VCaP (cell line): ENCODE measurements at regions not wholly inside any gene's neighbourhood (a gene's known extent, or its start where the extent isn't known, plus 50 kb on each side); places are given as distances from the start of the nearest gene placed in this dataset.

Experiments
- H3K27ac ChIP-seq: fragments of 450-650 bp; 2 replicates; pipeline ENCODE4 v1.5.1; 2017
- TF ChIP-seq, protein P1 (sequence below): fragments of 450-650 bp; conservative IDR thresholded peaks from 2 replicates; pipeline ENCODE4 v1.5.1; 2017; ENCODE audit warnings: mild to moderate bottlenecking, moderate library complexity

DNA sequence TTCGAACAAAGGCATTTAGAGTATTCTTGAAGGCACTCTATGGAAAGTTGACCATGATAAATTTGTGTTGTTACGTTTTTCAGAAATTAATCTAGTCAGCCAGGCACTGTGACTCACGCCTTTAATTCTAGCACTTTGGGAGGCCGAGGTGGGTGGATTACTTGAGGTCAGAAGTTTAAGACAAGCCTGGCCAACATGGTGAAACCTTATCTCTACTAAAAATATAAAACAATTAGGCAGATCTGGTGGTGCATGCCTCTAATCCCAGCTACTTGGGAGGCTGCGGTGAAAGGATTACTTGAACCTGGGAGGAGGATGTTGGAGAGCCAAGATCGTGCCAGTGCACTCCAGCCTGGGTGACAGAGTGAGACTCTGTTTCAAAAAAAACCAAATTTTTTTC, 130.6 kb upstream of the BRINP3 start:
- TF ChIP-seq, protein P1, sequence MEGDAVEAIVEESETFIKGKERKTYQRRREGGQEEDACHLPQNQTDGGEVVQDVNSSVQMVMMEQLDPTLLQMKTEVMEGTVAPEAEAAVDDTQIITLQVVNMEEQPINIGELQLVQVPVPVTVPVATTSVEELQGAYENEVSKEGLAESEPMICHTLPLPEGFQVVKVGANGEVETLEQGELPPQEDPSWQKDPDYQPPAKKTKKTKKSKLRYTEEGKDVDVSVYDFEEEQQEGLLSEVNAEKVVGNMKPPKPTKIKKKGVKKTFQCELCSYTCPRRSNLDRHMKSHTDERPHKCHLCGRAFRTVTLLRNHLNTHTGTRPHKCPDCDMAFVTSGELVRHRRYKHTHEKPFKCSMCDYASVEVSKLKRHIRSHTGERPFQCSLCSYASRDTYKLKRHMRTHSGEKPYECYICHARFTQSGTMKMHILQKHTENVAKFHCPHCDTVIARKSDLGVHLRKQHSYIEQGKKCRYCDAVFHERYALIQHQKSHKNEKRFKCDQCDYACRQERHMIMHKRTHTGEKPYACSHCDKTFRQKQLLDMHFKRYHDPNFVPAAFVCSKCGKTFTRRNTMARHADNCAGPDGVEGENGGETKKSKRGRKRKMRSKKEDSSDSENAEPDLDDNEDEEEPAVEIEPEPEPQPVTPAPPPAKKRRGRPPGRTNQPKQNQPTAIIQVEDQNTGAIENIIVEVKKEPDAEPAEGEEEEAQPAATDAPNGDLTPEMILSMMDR: no peak
- H3K27ac ChIP-seq: no peak overlapping the region

DNA sequence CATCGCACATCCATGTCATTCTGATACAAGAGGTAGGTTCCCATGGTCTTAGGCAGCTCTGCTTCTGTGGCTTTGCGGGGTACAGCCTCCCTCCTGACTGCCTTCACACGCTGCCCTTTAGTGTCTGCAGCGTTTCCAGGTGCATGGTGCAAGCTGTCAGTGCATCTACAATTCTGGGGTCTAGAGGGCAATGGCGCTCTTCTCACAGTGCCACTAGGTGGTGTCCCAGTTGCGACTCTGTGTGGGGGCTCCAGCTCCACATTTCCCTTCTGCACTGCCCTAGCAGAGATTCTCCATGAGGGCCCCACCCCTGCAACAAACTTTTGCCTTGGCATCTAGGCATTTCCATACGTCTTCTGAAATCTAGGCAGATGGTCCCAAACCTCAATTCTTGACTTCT, 138.2 kb upstream of the BRINP3 start:
- TF ChIP-seq, protein P1: no peak
- no peak overlapping the region for H3K27ac ChIP-seq

DNA sequence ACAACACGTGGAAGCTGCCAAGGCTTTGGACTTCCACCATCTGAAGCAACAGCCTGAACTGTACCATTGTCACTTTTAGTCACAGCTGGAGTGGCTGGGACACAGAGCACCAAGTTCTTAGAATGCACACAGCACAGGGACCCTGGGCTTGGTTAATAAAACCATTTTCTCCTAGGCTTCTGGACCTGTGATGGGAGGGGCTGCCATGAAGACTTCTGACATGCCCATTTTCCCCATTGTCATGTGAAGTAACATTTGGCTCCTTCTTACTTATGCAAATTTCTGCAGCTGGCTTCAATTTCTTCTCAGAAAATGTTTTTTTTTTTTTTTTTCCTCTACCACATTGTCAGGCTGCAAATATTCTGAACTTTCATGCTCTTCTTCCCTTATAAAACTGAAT, 138.6 kb upstream of the BRINP3 start:
- TF ChIP-seq, protein P1: no peak
- no peak overlapping the region for H3K27ac ChIP-seq

DNA sequence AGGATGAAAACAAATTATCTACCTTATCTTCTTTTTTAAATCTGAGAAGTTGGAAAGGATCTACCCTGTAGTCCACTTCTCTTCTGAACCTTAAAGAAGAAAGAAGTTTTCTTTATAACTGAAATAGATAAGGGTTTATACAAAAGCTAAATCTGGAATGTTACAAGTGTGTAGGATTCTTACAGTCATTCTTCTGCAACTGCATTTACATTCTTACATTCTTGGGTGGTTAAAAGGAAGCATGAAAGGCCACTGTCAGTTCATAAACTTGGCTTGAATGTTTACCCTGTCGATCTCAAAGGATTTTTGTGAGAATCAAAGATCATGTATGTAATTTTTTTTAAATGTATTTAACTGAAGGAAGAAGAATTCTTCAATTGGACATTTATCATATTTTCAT, 142.1 kb upstream of the BRINP3 start:
- no peak overlapping the region for H3K27ac ChIP-seq
- TF ChIP-seq, protein P1: no peak

DNA sequence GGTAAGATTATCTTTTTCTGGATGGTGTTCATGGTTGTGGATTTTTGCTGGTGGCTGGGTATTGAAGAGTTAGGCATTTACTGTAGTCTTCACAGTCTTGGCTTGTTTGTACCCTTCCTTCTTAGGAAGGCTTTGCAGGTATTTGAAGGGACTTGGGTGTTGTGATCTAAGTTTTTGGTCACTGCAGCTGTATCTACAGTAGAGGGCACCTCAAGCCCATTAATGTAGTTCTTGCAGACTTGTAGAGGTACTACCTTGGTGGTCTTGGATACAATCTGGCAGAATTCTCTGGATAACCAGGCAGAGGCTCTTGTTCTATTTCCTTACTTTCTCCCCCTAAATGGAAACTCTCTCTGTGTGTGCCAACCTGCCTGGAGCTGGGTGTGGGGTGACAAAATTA, 155.8 kb upstream of the BRINP3 start:
- TF ChIP-seq, protein P1: no peak
- H3K27ac ChIP-seq: no peak overlapping the region

DNA sequence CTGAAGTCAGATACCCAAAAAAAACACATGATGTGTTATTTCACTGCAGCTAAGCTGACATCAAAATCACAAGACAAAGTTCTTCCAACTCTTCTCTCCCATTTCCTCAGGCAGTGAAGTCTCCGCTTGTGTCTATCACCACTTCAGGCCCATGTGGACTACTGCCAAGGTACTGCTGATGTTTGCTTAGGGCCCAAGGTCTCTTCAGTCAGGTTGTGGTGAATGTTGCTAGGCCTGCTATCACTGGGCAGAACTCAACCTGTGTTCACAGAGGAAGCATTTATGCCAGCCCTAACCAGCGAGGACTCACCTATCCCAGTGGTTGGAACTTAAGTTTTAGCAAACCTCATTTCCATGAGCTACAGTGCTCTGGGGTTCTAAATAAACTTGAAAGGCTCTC, 156.5 kb upstream of the BRINP3 start:
- TF ChIP-seq, protein P1: no peak
- H3K27ac ChIP-seq: no peak overlapping the region

DNA sequence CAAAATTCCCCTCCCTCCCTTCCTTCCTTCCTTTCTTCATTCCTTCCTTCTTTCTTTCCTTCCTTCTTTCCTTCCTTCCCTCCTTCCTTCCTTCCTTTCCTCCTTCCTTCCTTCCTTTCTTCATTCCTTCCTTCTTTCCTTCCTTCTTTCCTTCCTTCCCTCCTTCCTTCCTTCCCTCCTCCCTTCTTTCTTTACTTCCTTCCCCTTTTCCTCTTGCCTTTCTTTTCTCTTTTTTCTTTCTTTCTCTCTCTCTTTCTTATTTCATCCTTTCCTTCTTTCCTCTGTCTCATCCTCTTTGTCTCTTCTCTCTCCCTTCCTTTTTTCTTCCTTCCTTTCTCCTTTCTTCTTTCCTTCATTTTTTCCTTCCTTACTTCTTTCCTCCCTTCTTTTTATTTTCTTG, 171.9 kb upstream of the BRINP3 start:
- TF ChIP-seq, protein P1: no peak
- no peak overlapping the region for H3K27ac ChIP-seq

DNA sequence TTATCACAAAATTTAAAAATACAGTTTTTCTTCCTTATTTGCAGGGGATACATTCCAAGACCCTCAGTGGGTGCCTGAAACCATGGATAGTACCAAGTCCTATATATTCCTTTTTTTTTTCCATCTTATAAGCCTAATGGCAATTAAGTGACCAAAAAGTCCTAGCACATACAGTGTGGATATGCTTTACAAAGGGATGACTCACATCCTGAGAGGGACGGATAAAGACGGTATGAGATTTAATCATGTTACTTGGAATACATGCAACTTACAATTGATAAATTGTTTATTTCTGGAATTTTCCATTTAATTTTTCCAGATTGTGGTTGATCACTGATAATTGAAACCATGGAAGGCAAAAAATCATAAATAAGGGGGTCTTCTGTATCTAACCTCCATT, 181.2 kb upstream of the BRINP3 start:
- TF ChIP-seq, protein P1: no peak
- no peak overlapping the region for H3K27ac ChIP-seq
